Vagina (tissue), 2 donors: ENCODE measurements at regions not wholly inside any gene's neighbourhood (a gene's known extent, or its start where the extent isn't known, plus 50 kb on each side); places are given as distances from the start of the nearest gene placed in this dataset.

Experiments used
- CTCF ChIP-seq, 3 experiments: fragments of 450-650 bp in 2 of 3; fragments of 200-600 bp in 1 of 3; sonication (generic) in 1 of 3; IDR thresholded peaks; one replicate each; pipeline ENCODE4 v1.5.1; 2017 to 2019; ENCODE audit warnings: antibody characterized with exemption in 3 of 3, mild to moderate bottlenecking in 2 of 3, moderate library complexity in 2 of 3
- POLR2AphosphoS5 ChIP-seq, 2 donors: sonication (generic); formaldehyde crosslinking; IDR thresholded peaks; one replicate each; pipeline ENCODE4 v1.9.0; 2017; ENCODE audit warnings: antibody characterized with exemption in 2 of 2, mild to moderate bottlenecking in 2 of 2, low read depth in 1 of 2; ENCODE audit not compliant: insufficient read depth in 1 of 2

- TF ChIP-seq POLR2AphosphoS5 (IDR thresholded peaks at IDR 0.05; ENCODE audit: insufficient read depth in 1 of 2, low read depth in 1 of 2): peak in 1 of 2 donors; percentile 63
- no peak for TF ChIP-seq CTCF (IDR thresholded peaks at IDR 0.05)
Measured at GRCh38 chr1:229117664-229118300, 153.1 kb upstream of the RAB4A start.
